ENCODE measurements at regions not wholly inside any gene's neighbourhood (a gene's known extent, or its start where the extent isn't known, plus 50 kb on each side); places are given as distances from the start of the nearest gene placed in this dataset.

DNA sequence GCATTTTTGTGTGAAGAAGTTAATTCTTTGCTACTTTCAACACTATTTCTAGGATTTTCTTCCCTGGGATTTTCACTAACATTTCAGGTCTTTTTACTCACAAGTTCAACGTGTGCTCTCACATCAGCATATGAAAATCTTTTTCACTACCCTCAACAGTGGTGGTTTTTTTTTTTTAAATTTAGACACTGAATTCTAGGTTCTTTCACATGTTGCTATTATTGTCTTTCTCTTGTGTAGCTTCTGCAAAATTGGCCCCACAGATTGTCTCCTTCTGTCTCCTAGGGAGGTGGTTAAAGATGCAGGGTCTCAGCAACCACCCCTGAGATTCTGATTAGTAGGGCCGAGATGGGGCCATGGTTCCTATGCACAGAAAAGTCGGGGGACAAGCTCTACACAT, 165.0 kb upstream of the GPR26 start:
- intact Hi-C loops (cut with DNase I, micrococcal nuclease) = no loop called here
- no peak for ATAC-seq
- DNase-seq = no peak

DNA sequence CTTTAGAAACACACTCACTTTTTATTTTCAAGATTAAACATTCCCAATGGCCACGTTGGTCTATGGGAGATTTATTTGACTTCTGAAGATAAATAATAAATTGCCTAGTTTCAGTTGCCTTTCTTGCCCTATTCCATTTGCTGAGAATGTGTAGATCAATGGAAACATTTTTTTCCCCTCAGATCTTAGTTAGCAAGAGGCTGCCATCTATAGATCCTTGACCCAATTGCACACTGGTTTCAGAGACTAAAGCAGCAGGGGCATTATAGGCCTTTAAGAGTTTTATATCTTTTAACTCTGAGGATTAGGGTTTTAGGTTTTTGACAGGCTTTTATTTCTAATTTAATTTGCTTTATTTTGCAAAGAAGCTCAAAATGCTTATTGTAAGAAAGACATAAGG, 163.2 kb upstream of the GPR26 start:
- intact Hi-C loops (cut with DNase I, micrococcal nuclease) = no loop called here
- DNase-seq = no peak
- no peak for ATAC-seq

GRCh38 chr10:123506455-123506854, 159.7 kb upstream of the GPR26 start:
- intact Hi-C loops (cut with DNase I, micrococcal nuclease) = no loop called here
- no peak for DNase-seq
- no peak for ATAC-seq

GRCh38 chr10:123507298-123507697, 158.9 kb upstream of the GPR26 start:
- DNase-seq (no peak), ATAC-seq (peak; percentile 44)
- intact Hi-C loops (cut with DNase I, micrococcal nuclease) = no loop called here

DNA sequence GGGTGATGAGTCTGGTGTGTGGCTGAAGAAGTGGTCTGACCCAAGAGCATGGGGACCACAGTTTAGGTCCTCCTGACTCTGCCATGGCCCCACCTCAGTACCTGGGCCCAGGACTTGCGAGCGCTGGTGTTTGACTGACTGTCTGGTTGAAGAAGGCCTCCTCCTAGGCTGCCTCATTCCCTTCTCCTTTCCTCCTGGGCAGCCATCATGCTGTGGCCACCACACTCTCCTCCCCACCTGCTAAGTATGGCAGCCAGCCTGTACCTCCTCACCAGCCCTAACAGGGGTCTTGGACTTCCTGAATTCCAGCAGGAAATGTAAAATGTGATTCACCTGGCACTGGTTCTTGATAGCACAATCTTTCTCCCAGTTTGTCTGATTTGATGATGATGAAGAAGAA, 156.8 kb upstream of the GPR26 start:
- intact Hi-C loops (cut with DNase I, micrococcal nuclease) = no loop called here
- no peak for DNase-seq
- ATAC-seq = no peak

DNA sequence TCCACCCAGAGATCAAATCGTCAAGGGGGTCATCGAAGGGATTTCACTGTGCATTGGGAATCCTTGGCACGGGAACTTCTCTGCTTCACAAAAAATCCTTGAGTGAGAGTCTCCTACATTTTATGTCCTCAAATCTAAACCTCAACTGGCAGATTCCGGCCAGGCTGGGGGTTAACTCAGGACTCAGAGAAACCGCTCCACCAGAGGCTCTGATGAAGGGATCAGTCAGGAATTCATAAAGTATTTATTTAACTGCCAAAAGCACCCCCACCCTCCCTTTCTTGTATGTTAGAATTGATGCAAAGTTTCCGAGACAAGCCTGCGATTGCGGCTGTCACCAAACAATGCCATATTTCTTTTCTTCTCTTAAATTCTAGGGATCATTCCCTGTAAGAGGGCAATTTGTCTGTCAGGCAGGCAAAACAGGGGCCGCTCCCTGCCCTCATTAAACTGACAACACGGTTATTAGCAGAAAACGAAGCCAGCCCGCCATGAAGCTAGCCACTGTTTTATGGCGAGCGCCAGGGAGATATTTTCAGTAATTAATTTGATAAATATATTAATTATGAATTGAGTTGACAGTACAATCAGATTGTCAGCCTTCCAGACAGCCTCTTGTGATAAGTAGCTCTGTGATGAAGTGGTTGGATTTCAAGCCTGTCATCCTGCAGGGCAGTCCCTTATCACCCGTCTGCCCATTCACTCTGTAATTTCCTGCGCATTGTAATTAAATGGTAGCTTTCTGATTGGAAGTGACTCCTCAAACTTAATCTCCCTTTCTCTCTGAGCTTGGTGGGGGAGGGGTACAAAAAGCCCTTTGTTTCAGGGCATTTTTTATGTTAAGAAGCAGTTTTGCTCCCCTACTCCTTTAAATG, 153.0 kb upstream of the GPR26 start:
- DNase-seq (no peak), ATAC-seq (no peak)
- intact Hi-C loops (cut with DNase I, micrococcal nuclease) = no loop called here

DNA sequence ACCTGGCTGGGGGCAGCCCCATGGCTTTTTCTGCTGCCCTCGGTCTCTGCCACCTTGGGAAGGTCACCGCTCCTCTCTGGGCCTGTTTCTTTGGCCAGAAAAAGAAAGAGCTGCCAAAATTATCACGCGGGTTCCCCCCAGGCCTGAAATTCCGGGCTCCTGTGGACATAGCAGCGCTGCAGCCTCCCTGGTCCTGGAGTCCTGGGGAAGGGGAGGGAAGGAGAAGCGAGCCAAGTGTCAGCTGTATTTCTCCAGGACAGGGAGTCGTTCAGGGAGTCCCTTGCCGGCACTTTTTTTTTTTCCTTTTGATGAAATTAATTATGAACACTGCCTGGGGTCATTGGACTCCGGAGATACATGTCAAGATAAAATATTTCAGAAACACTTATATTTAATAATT, 152.3 kb upstream of the GPR26 start:
- DNase-seq = no peak
- intact Hi-C loops (cut with DNase I, micrococcal nuclease) = no loop called here
- ATAC-seq = no peak

DNA sequence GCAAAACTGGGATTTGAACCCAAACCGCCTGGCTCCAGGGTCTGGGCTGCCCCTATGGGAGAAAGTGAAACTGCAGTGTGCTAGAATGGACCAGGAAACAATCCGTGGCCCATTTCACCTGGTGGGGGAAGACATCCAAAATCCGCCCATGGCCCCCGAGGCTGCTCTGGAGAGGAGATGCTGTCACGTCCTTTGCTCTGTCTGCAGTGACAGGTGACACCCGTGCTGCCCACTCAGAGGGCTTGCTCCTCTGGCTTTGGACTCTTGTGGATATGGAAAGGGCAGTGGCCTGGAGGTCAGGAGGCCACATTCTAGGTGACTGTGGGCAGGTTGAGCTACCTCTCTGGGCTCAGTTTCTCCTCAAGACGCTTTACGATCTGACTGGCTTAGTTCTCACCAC, 151.2 kb upstream of the GPR26 start:
- intact Hi-C loops (cut with DNase I, micrococcal nuclease) = no loop called here
- DNase-seq (no peak), ATAC-seq (no peak)

GRCh38 chr10:123515661-123516060, 150.5 kb upstream of the GPR26 start:
- intact Hi-C loops (cut with DNase I, micrococcal nuclease) = no loop called here
- DNase-seq = no peak
- no peak for ATAC-seq

DNA sequence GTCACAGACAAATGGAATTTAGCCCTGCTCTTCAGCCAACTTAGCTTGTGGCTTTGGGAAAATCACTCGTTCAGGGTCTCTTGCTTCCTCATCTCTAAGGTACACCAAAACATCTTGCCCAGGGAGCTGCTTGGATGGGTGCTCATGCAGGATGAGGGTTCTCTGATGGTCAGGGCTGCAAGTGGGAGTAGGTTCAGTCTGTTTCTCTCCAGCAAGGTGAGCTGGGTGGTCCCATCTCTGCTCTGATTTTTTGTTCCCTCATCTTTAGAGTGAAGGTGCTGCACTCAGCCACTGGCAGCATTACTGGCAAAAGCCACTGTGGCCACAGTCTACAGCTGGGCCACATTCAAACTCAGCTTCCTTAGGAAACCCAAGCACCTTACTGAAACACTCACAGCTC, 149.9 kb upstream of the GPR26 start:
- DNase-seq (no peak), ATAC-seq (no peak)
- intact Hi-C loops (cut with DNase I, micrococcal nuclease) = no loop called here

- no peak for ATAC-seq
- intact Hi-C loops (cut with DNase I, micrococcal nuclease) = no loop called here
Measured at GRCh38 chr10:123517426-123517825, 148.7 kb upstream of the GPR26 start.

GRCh38 chr10:123517901-123518300, 148.3 kb upstream of the GPR26 start:
- intact Hi-C loops (cut with DNase I, micrococcal nuclease) = no loop called here
- ATAC-seq = no peak

More at GRCh38 chr10:123517426-123517825, 148.7 kb upstream of the GPR26 start:
- DNase-seq = no peak

GRCh38 chr10:123518765-123519164, 147.4 kb upstream of the GPR26 start:
- intact Hi-C loops (cut with DNase I, micrococcal nuclease) = no loop called here
- ATAC-seq (no peak), DNase-seq (no peak)

More at GRCh38 chr10:123517901-123518300, 148.3 kb upstream of the GPR26 start:
- DNase-seq = no peak

DNA sequence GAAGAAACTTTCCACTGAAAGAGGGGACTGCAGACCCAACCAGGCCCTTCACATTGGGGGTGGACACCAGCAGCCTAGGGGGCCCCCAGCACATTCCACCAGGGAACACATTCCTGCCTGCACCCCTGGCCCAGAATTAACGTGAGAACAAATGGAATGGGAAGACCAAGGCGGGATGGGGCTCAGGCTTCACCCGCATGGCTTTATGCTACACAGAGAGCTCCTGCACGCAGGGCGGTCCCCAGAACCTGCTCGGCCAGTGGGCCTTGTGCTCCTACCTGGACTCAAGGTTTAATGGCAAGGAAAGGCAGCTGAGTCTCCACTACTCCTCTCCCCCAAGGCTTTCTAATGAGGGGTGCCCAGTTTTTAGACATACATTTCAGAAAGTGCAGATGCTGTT, 146.3 kb upstream of the GPR26 start:
- no peak for ATAC-seq
- intact Hi-C loops (cut with DNase I, micrococcal nuclease) = no loop called here
- no peak for DNase-seq

- ATAC-seq (no peak), DNase-seq (no peak)
- intact Hi-C loops (cut with DNase I, micrococcal nuclease) = no loop called here
Measured at GRCh38 chr10:123521076-123521475, 145.1 kb upstream of the GPR26 start.

GRCh38 chr10:123521556-123521955, 144.6 kb upstream of the GPR26 start:
- DNase-seq (no peak), ATAC-seq (no peak)
- intact Hi-C loops (cut with DNase I, micrococcal nuclease) = no loop called here

GRCh38 chr10:123522702-123523312, 143.3 kb upstream of the GPR26 start:
- ATAC-seq = no peak
- intact Hi-C loops (cut with DNase I, micrococcal nuclease) = no loop called here
- peak in 1 of 2 donors; percentile 28 for DNase-seq

GRCh38 chr10:123523833-123524232, 142.3 kb upstream of the GPR26 start:
- intact Hi-C loops (cut with DNase I, micrococcal nuclease) = no loop called here
- no peak for ATAC-seq
- no peak for DNase-seq

DNA sequence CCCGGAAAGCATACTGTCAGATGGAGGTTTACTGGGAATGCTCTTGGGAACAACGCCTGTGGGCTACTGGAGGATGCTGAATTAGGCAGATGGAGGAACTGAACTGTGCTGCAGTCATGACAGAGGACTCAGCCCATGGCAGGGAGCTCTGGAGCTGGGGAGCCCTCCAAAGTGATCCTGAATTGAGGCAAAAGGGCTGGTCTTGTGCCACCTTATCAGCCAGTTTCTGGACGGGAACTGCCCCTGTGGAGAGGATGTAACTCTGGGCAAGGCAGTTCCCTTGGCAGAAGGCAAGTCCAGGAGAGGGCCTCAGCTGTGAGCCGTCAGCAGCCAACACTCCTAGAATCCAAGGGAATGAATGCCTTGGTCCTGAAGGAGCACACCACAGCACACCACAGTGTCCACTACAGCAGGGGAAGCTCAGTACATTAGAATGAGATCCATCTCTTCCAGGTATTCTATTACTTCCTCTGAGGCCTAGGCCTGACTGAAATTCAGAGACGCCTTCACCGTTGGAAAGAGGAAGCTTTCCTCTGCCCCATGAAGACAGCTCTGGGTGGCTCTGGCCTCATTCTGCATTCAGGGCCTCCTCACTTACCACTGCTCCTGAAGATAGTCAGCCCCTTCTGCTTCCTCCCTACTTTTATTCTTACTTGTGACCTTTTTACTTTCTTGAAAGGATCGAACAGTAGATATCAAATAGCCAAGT, 139.6 kb upstream of the GPR26 start:
- intact Hi-C loops (cut with DNase I, micrococcal nuclease) = no loop called here
- DNase-seq (no peak), ATAC-seq (no peak)

- DNase-seq (no peak), ATAC-seq (no peak)
- intact Hi-C loops (cut with DNase I, micrococcal nuclease) = no loop called here
Measured at GRCh38 chr10:123527151-123527550, 139.0 kb upstream of the GPR26 start.

Measured in left colon (tissue), 2 donors.